A549 (cell line): ENCODE measurements at regions not wholly inside any gene's neighbourhood (a gene's known extent, or its start where the extent isn't known, plus 50 kb on each side); places are given as distances from the start of the nearest gene placed in this dataset.

Source experiments
- CHD4 ChIP-seq: fragments of 200-600 bp; sonication (generic); IDR thresholded peaks from 2 replicates; pipeline ENCODE4 v1.6.1; 2016; ENCODE audit warnings: antibody characterized with exemption, mild to moderate bottlenecking, borderline replicate concordance
- CTCF ChIP-seq: fragments of >200 bp; sonication (Bioruptor Twin); formaldehyde crosslinking; IDR thresholded peaks from 3 replicates; pipeline ENCODE4 v1.5.1; 2016
- ESRRA ChIP-seq: fragments of 150-350 bp; IDR thresholded peaks from 2 replicates; pipeline ENCODE4 v1.6.1; 2014; ENCODE audit warnings: mild to moderate bottlenecking, low read length, borderline replicate concordance
- HDAC2 ChIP-seq: fragments of 200-600 bp; sonication (generic); IDR thresholded peaks from 2 replicates; pipeline ENCODE4 v1.6.1; 2016
- HMGXB4 ChIP-seq: fragments of 250-450 bp; sonication (Bioruptor Pico); IDR thresholded peaks from 2 replicates; pipeline ENCODE4 v1.5.0; 2021; ENCODE audit warnings: mild to moderate bottlenecking, moderate library complexity, borderline replicate concordance
- HOXB5 ChIP-seq: fragments of 250-450 bp; sonication (Bioruptor Pico); IDR thresholded peaks from 2 replicates; pipeline ENCODE4 v1.5.0; 2020; ENCODE audit warnings: mild to moderate bottlenecking, moderate library complexity
- MAZ ChIP-seq: fragments of 150-350 bp; IDR thresholded peaks from 2 replicates; pipeline ENCODE4 v1.6.1; 2014; ENCODE audit warnings: antibody characterized with exemption, low read depth, low read length, borderline replicate concordance
- RCOR1 ChIP-seq: fragments of 150-350 bp; IDR thresholded peaks from 2 replicates; pipeline ENCODE4 v1.6.1; 2014; ENCODE audit warnings: antibody characterized with exemption, low read length, low read depth
- REST ChIP-seq: fragments of 200-600 bp; sonication (generic); IDR thresholded peaks from 2 replicates; pipeline ENCODE4 v1.6.1; 2016; ENCODE audit warnings: antibody characterized with exemption, mild to moderate bottlenecking, moderate library complexity

- TF ChIP-seq CTCF (no peak), REST (no peak), HMGXB4 (CRISPR knock-in tag) (no peak), ESRRA (no peak), HOXB5 (CRISPR knock-in tag) (no peak), HDAC2 (no peak), CHD4 (no peak), RCOR1 (no peak), MAZ (no peak)
These were observed 154.0 kb upstream of the RASGEF1B start for GRCh38 chr4:81625422-81626417.
